GM18867 (cell line): ENCODE measurements at regions not wholly inside any gene's neighbourhood (a gene's known extent, or its start where the extent isn't known, plus 50 kb on each side); places are given as distances from the start of the nearest gene placed in this dataset.

Experiments
- ATAC-seq: cut with Tn5 transposase; IDR thresholded peaks from one replicate; pipeline ENCODE4 v1.9.1; 2021; ENCODE audit warnings: mild to moderate bottlenecking, moderate library complexity; ENCODE audit not compliant: unreplicated experiment

- ATAC-seq: no peak
These were observed 1466.9 kb downstream of the KCNT2 start for GRCh38 chr1:195141294-195141693.

DNA sequence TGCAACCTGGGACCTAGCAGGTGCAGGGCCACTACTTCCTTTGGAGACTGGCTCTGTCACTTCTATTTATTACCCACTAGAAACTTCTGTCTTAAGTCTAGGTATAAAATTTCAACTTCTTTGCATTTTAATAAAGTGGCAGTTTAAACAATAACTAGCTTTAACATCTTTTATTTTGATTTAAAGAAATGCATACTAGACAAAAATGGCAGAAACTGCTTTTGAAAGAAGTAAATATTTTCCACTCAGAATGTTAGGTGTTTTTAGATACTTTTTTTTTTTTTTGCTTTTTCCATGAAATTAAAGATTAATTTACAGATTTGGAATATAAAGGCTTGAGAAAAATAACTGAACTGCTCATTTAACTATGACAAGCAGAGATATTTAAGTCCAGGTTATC is 1477.6 kb downstream of the KCNT2 start:
- no peak for ATAC-seq

GRCh38 chr1:195122497-195122896 is 1485.7 kb downstream of the KCNT2 start:
- ATAC-seq: no peak

GRCh38 chr1:195113471-195113870 is 1494.8 kb downstream of the KCNT2 start:
- no peak for ATAC-seq

GRCh38 chr1:195105773-195106172 is 1502.5 kb downstream of the KCNT2 start:
- no peak for ATAC-seq

DNA sequence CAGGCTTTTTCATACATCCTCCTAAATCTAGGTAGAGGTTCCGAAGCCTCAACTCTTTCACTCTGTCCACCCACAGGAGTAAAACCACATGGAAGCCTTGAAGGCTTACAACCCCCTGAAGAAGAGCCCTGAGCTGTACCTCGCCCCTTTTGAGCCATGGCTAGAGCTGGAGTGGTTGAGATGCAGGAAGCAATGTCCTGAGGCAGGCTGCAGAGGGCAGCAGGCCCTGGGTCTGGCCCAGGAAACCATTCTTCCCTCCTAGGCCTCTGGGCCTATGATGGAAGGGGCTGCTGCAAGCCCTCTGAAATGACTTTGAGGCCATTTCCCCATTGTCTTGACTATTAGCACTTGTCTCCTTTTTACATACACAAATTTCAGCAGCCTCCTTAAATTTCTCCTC is 1503.0 kb downstream of the KCNT2 start:
- no peak for ATAC-seq

DNA sequence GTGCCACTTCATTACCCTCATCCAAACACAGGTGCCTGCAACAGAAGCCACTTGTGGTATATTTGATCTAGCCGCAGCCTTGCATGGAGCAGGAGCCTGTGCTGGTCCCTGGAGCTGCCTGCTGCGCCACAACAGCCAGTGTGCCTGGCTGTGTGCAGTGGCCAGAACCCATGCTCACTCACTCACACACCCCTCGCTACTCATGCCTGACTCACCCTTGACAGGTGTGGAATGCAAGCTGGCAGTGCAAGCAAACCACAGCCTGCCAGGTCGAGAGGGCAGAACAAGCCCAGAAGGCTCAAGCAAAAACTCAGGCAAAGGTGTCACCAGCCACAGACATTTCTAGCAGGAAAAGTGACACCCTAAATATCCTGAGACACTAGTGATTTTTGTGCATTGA is 1510.9 kb downstream of the KCNT2 start:
- ATAC-seq: peak; percentile 54

DNA sequence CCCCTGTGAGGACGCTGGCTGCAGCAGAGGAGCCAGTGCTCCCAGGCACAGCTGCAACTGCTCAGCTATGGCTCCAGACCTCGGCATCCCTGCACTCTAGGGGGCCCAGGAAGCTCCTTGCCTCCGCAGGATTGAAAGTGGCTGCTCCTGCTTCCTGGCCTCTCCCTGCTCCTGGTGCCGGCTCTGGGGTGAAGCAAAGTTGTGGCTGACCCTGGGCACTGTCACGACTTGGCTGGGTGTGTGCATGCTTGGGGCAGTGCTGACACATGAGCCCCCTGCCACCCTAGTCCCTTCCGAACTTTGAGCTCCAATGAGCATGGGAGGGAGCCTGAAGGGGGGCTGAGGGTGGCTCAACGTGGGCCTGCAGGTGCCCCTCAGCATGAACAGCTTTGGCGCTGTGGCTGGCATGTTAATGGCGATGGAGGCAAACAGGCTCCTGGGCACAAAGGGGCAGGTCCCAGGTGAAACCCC is 1512.2 kb downstream of the KCNT2 start:
- no peak for ATAC-seq

DNA sequence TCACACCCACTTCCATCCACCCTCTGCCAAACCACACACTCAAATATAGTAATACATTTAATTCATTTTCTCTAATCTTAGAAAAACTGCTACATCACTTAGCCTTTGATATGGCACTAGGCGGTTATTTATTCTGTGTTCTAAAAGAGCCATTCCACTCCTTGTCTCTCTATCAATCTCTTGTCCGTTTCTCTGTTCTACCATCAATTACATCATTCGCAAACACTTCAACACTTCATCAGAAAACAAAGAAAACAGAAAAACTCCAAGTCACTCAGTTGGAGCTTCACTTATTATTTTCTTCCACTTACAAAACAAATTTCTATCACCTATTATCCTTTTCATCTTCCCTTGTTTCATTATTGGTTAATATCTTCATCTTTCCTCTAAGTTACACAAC is 1523.0 kb downstream of the KCNT2 start:
- no peak for ATAC-seq

DNA sequence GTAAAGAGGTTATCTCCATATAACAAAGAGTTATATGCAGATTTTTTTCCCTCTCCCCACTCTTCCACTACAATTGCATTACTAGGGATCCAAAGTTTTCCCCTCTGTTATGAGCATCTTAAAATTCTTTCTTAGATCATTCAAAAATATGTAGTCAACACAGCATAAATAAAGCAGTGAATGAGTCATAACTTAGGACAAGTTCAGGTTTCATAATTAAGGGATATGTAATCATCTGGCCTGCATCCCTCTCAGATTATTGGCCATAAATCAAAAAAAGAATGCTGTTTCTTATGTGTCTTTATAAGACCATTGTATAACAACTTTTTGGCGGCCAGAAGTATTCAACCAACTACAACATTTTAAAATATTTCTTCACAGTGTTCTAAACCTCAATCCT is 1526.1 kb downstream of the KCNT2 start:
- ATAC-seq: no peak

- ATAC-seq: no peak
These were observed 1531.6 kb downstream of the KCNT2 start for GRCh38 chr1:195076682-195077081.

DNA sequence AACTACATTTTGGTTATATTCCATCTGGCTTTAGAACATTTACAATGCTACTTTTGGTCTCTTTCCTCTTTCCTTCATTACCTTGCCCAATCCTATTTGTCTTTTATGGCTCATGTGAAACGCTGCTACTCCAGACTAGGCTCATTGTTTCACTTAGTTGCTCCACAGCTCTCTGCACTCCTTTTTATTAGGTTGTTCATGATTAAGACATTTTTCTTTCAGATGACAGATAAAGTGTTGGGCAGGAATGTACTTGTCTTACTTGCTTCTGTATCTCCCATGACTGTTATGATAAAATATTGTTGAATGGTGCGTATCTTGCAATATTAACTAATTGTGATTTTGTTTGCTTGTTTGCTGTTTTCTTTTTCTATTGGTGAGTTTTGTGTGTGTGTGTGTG is 1532.3 kb downstream of the KCNT2 start:
- no peak for ATAC-seq

DNA sequence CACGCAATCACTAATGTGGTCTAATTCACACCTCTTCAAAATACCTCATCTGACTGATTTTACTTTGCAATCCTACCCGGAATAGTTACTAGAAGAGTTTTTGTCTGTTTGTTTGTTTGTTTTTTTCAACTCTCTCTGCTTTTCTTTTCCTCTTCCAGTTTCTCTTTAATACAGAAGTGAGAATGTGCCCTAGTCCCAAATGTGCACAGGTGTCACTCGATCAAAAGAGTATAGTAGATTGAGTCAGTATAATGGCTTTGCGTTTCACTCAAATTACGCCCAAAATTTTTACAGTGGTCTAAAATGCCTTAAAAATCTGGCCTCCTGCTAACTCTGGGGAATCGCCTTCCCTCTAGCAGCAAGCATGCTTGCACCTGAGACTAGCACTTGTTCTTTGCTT is 1536.8 kb downstream of the KCNT2 start:
- ATAC-seq: peak; percentile 96

DNA sequence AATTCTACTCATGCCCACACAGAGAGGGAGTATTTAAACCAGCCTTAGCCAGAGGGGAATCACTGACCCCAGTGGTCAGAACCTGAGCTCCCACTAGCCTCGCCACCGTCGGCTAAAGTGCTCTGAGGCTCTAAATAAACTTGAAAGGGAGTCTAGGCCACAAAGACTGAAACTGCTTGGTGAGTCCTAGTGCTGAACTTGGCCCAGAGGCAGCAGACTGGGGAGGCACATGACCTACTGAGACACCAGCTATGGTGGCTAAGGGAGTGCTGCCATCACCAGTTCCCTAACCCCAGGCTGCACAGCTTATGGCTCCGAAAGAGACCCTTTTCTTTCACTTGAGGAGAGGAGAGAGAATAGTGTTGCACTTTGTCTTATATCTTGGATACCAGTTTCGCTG is 1542.8 kb downstream of the KCNT2 start:
- no peak for ATAC-seq

- ATAC-seq: no peak
These were observed 1543.9 kb downstream of the KCNT2 start for GRCh38 chr1:195064358-195064757.

GRCh38 chr1:195054217-195054687 is 1554.0 kb downstream of the KCNT2 start:
- ATAC-seq: no peak

DNA sequence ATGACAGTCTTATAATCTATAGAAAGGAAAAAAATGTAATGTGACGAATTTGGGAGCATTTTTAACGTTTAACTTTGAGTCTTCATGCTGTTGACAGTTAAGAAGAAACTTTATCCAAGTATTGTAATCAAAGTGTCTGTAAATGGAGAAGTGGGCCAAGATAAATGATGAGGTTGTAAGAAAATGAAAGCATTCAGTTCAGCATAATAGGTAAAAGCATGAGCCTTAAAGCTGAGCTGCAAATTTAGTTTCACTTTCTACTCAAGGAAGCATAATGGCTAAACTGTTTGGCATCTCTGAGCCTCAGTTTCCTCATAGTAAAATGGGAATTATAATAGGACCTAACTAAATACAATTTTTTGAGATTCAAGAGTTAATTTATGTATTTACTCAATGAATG is 1554.8 kb downstream of the KCNT2 start:
- peak; percentile 90 for ATAC-seq

DNA sequence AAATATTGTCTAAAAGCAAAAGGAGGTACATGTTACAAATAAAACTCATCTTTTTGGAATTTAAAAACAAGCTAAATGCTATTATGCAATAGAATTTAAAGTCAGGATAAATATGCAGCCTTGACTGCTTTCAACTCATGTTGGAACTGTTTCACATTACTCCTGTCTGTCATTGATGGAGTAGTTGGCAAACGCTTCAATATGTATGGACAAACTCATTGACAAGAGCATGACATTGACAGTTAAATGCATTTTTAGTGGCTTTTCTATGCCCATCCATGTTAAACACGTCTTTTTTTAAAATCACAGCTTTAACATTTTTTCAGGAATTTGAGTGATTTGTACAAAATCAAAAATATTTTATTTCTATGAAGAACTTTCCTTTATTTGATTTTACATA is 1560.5 kb downstream of the KCNT2 start:
- no peak for ATAC-seq

DNA sequence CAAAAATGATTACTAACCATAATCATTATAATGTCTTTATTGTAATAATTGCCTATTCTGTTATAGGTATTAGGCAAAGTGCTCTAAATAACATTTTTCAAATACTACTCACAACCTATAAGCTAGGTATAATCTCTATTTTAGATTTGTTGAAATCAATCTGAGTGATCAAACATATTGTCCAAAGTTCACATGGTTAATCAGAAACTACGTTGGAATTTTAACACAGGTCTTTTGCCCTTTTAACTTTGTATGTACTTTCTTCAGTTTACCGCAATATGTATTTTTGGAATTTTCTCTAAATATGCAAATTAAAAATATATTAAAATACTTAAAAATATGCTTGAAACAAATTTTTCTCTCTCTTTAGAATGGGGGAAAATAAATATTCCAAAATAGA is 1563.2 kb downstream of the KCNT2 start:
- no peak for ATAC-seq

DNA sequence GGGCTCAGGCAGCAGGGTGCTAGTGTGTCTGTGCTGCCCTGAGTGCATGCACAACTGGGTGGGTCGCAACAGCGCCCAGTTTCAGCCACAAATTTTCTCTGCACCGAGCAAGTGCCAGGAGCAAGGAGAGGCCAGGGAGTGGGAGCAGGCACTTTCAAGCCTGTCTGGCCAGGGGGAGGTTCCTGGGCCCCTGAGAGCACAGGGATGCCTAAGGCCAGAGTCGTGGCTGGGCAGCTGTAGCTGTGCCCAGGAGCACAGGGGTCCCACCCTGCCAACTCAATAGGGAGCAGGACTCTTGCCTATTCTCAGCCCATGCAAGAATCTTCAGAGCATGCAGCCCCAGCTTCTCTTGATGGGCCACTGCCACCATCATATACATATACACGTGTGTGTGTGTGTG is 1577.4 kb downstream of the KCNT2 start:
- no peak for ATAC-seq

DNA sequence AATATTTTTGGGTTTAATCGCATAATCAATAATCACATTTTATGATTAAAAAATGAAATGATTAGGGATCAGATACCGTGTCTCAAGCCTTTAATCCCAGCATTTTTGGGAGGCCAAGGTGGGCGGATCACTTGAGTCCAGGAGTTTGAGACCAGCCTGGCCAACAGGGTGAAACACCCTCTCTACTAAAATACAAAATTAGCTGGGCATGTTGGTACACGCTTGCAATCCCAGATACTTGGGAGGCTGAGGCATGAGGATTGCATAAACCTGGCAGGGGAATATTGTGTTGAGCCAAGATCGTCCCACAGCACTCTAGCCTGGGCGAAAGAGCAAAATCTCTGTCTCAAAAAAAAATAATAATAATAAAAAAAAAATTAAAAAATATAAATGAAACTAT is 1581.4 kb downstream of the KCNT2 start:
- ATAC-seq: no peak

DNA sequence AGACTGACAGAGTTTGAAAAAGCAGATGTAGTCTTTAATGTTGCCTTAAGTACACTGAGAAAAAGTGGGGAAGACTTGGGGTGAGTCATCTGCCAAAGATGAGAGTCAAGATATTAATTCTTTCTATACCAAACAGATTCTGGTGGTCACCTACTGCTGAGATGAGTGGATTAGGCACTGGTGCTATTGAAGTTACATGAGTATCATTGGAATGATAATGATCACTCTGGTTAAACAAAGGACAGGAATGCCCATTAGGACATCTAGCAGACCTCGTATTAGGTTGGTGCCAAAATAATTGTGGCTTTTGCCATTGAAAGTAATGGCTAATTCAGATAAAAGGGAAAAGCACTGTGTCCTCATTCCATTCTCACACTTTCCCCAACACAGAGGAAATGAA is 1588.9 kb downstream of the KCNT2 start:
- ATAC-seq: no peak

DNA sequence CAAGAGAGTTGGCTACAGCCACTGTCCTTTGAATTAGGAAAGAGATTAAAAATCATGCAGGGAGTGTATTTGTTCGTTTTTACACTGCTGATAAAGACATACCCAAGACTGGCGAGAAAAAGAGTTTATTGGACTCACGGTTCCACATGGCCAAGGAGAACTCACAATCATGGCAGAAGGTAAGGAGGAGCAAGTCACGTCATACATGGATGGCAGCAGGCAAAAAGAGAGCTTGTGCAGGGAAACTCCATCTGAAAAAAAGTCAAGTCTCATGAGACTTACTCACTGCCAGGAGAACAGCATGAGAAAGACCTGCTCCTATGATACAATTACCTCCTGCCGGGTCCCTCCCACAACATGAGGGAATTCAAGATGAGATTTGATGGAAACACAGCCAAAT is 1595.2 kb downstream of the KCNT2 start:
- ATAC-seq: no peak

DNA sequence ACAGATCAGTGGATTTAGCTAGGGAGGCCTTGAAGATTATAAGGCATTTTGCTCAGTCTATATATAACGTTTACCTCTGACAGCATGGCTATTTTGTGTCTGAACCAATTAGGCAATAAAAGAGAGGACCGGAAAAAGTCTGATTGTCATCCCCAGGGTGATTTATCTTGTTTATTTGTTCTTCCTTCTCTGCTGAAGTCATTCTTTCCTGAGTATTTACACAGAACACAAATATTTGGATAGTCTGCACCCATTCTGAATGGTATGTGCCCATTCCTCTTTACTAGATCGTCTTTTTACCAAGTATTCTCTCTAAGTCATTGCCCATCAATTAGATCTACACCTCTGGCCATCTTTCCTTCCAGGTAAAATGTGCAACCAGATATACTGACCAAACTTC is 1602.9 kb downstream of the KCNT2 start:
- ATAC-seq: no peak
